ENCODE measurements at regions not wholly inside any gene's neighbourhood (a gene's known extent, or its start where the extent isn't known, plus 50 kb on each side); places are given as distances from the start of the nearest gene placed in this dataset.

GRCh38 chr4:10736266-10736665 lies 51.7 kb upstream of the CLNK start:
- Histone ChIP-seq H3K9me1 (ENCODE audit: insufficient read depth, low read length) (no peaks in the 10 kb centered on the region), H2BK5ac (ENCODE audit: low read depth, low read length, poor library complexity, severe bottlenecking) (no peak overlapping the region), H2AFZ (replicated peaks; ENCODE audit: low read length, poor library complexity) (no peak overlapping the region), H3K9ac (ENCODE audit: low read depth, low read length) (no peak overlapping the region), H3K27me3 (ENCODE audit: control insufficient read depth, insufficient read depth, low read length) (peaks cover 2% of the 10 kb centered on the region), H3K4me3 (ENCODE audit: insufficient read depth, low read depth, low read length) (no peak overlapping the region), H3K18ac (ENCODE audit: low read depth, low read length) (no peak overlapping the region), H2BK20ac (ENCODE audit: low read depth, low read length) (no peak overlapping the region), H2BK120ac (ENCODE audit: low read depth, low read length) (no peak overlapping the region), H3K56ac (ENCODE audit: extremely low read depth, insufficient read depth, low read length) (no peak overlapping the region), H3K4me1 (ENCODE audit: control insufficient read depth, insufficient read depth, low read length) (peaks cover 4% of the 10 kb centered on the region; the same call in 1 of the 2 replicates), H4K5ac (ENCODE audit: low read depth, low read length) (no peak overlapping the region), H2AK5ac (ENCODE audit: low read depth, low read length) (no peak overlapping the region), H3K79me1 (ENCODE audit: low read depth in 1 of 2, low read length in 2 of 2) (no peaks in the 10 kb centered on the region), H2AK9ac (replicated peaks; ENCODE audit: low read depth, low read length, poor library complexity) (no peak overlapping the region), H3K4ac (ENCODE audit: low read depth, low read length) (no peak overlapping the region), H4K8ac (ENCODE audit: low read depth in 2 of 2, low read length in 2 of 2) (no peak overlapping the region), H2BK15ac (ENCODE audit: low read depth, low read length) (no peak overlapping the region), H3K14ac (replicated peaks; ENCODE audit: low read depth, low read length) (no peak overlapping the region), H3K36me3 (ENCODE audit: control insufficient read depth, insufficient read depth, low read length) (no peaks in the 10 kb centered on the region), H3K23ac (ENCODE audit: low read depth, low read length) (no peak overlapping the region), H3K27ac (ENCODE audit: insufficient read depth, low read length) (no peak overlapping the region), H4K91ac (ENCODE audit: insufficient read depth, low read depth, low read length) (no peak overlapping the region), H4K20me1 (ENCODE audit: insufficient read depth, low read length) (no peaks in the 10 kb centered on the region), H3K9me3 (ENCODE audit: control insufficient read depth, insufficient read depth, low read length) (no peaks in the 10 kb centered on the region), H3K4me2 (ENCODE audit: low read depth, low read length) (no peak overlapping the region)
- BruUV-seq (replicated peaks): no TSS peak
- intact Hi-C loops (cut with micrococcal nuclease): no loop called here
- ATAC-seq (ENCODE audit: low read depth): no peak
- dilution Hi-C loops (cut with HindIII; ENCODE audit: low sequenced_read_pairs, unreplicated experiment): no loop called here
- no peak for DNase-seq
- in situ Hi-C loops (cut with MboI; ENCODE audit: low sequenced_read_pairs): no loop called here
- CTCF ChIA-PET: no interaction called here
- POLR2A ChIA-PET (ENCODE audit: unreplicated experiment): no interaction called here
- WGBS, 2 experiments (ENCODE audit: extremely low coverage in 2 of 2, insufficient read length in 1 of 2): no CpG with 5 or more reads among the region's 3 CpGs
- TF ChIP-seq ELK1 (IDR thresholded peaks at IDR 0.05; ENCODE audit: borderline replicate concordance, low read depth, low read length) (no peak), RFX5 (IDR thresholded peaks at IDR 0.05; ENCODE audit: low read depth, low read length) (no peak), MAFK (IDR thresholded peaks at IDR 0.05; ENCODE audit: low read depth, low read length) (no peak), CTCF (conservative IDR thresholded peaks at IDR 0.05; ENCODE audit: low read depth, low read length) (no peak), POLR2A (IDR thresholded peaks at IDR 0.05; ENCODE audit: low read depth, low read length) (no peak), RAD21 (IDR thresholded peaks at IDR 0.05; ENCODE audit: low read length) (no peak), NFE2L2 (IDR thresholded peaks at IDR 0.05; ENCODE audit: low read depth, low read length) (no peak), BHLHE40 (IDR thresholded peaks at IDR 0.05; ENCODE audit: low read depth, low read length) (no peak), FOS (IDR thresholded peaks at IDR 0.05; ENCODE audit: low read depth, low read length) (no peak), USF2 (IDR thresholded peaks at IDR 0.05; ENCODE audit: low read depth, low read length) (no peak), MXI1 (IDR thresholded peaks at IDR 0.05; ENCODE audit: borderline replicate concordance, low read depth, low read length) (no peak)

All from IMR-90 (cell line).